Smooth muscle cell (in vitro differentiated cells): ENCODE measurements at regions not wholly inside any gene's neighbourhood (a gene's known extent, or its start where the extent isn't known, plus 50 kb on each side); places are given as distances from the start of the nearest gene placed in this dataset.

Experiments used
- DNase-seq: peaks from one replicate; lab custom pipeline; 2025; ENCODE audit not compliant: unreplicated experiment; lab: John Stamatoyannopoulos, UW
- H2AFZ ChIP-seq: fragments of 200-600 bp; sonication (generic); 2 replicates; pipeline ENCODE4 v1.6.0; 2016; ENCODE audit warnings: antibody characterized with exemption, low read depth, mild to moderate bottlenecking
- H3F3A ChIP-seq: fragments of 200-600 bp; sonication (generic); 2 replicates; pipeline ENCODE4 v1.6.0; 2017; ENCODE audit warnings: antibody characterized with exemption, low read depth
- H3K27ac ChIP-seq: fragments of 200-600 bp; sonication (generic); 2 replicates; pipeline ENCODE4 v1.5.1; 2016; ENCODE audit warnings: low read depth, mild to moderate bottlenecking
- H3K27me3 ChIP-seq: fragments of 200-600 bp; sonication (generic); 2 replicates; pipeline ENCODE4 v1.6.1; 2016; ENCODE audit warnings: low read depth, mild to moderate bottlenecking
- H3K36me3 ChIP-seq: fragments of 200-600 bp; sonication (generic); 2 replicates; pipeline ENCODE4 v1.5.1; 2016; ENCODE audit warnings: low read depth
- H3K4me1 ChIP-seq: fragments of 200-600 bp; sonication (generic); 2 replicates; pipeline ENCODE4 v1.5.1; 2016; ENCODE audit warnings: low read depth
- H3K4me2 ChIP-seq: fragments of 200-600 bp; sonication (generic); 2 replicates; pipeline ENCODE4 v1.6.0; 2016; ENCODE audit warnings: mild to moderate bottlenecking
- H3K4me3 ChIP-seq: fragments of 200-600 bp; sonication (generic); 2 replicates; pipeline ENCODE4 v1.5.1; 2016; ENCODE audit warnings: mild to moderate bottlenecking
- H3K79me2 ChIP-seq: fragments of 200-600 bp; sonication (generic); 2 replicates; pipeline ENCODE4 v1.6.0; 2016; ENCODE audit warnings: low read depth, mild to moderate bottlenecking
- H3K9ac ChIP-seq: fragments of 200-600 bp; sonication (generic); 2 replicates; pipeline ENCODE4 v1.6.0; 2016; ENCODE audit warnings: low read depth
- H3K9me3 ChIP-seq: fragments of 200-600 bp; sonication (generic); replicated peaks from 2 replicates; pipeline ENCODE4 v1.5.1; 2016; ENCODE audit warnings: low read depth
- H4K20me1 ChIP-seq: fragments of 200-600 bp; sonication (generic); 2 replicates; pipeline ENCODE4 v1.6.0; 2016; ENCODE audit warnings: low read depth
- WGBS: methylation state at CpG from one replicate; pipeline ENCODE4 v1.1.7; 2016; ENCODE audit warnings: low lambda C conversion rate; 5-methylcytosine and 5-hydroxymethylcytosine counted together
- TF ChIP-seq, protein P1 (sequence below): fragments of 200-600 bp; sonication (generic); IDR thresholded peaks from 2 replicates; pipeline ENCODE4 v1.5.1; 2017; ENCODE audit warnings: borderline replicate concordance, mild to moderate bottlenecking, antibody characterized with exemption; ENCODE audit not compliant: insufficient read depth, poor library complexity, severe bottlenecking

DNA sequence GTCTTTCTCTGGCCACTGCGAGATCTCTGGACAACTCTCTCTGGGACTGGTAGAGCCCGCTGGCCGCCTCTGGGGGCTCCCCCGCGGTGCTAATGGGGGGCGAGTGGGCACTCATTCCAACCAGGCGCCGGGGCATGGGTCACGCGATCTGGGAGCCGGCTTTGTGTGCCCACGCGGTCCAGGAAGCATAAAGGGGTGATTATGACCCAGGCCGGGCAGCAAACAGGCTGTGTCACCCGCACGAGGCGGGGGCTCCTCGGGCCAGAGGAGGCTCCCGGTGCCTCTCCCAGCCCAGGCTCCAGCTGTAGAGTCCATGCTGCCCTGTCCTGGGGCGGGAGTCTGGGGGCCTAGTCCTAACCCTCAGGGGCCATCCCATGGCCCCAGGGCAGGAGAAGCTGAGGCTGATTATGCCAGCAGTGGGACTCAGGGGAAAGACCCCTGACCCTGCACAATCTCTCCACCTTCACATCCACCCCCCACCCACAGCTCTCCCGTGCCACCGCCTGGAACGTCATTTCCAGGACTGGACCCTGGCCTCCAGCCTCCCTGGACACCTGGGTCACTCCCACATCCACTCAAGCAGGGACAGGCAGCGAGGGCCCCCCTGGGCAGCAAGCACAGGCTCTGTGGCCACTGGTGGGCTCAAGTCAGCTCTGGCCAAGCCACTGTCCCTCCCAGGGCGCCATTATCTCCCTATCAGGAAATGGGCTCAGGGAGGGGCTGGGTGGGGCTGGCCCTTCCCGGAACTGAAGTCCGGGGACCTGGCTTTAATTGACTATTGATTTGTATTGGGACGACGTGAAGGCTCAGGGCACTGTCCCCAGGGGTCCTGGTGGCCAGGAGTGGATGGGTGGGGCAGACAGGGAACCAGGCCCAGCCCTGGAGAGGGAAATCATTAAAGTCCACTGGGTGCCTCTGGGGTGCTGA, 50.0 kb downstream of the PTPRS start:
- no peak overlapping the region for H3K9ac ChIP-seq
- WGBS, result 91% methylated on average over 29 of the region's 29 CpGs
- H3K79me2 ChIP-seq, result peaks cover 16% of the 10 kb centered on the region
- no peaks in the 10 kb centered on the region for H3K36me3 ChIP-seq
- TF ChIP-seq, protein P1, sequence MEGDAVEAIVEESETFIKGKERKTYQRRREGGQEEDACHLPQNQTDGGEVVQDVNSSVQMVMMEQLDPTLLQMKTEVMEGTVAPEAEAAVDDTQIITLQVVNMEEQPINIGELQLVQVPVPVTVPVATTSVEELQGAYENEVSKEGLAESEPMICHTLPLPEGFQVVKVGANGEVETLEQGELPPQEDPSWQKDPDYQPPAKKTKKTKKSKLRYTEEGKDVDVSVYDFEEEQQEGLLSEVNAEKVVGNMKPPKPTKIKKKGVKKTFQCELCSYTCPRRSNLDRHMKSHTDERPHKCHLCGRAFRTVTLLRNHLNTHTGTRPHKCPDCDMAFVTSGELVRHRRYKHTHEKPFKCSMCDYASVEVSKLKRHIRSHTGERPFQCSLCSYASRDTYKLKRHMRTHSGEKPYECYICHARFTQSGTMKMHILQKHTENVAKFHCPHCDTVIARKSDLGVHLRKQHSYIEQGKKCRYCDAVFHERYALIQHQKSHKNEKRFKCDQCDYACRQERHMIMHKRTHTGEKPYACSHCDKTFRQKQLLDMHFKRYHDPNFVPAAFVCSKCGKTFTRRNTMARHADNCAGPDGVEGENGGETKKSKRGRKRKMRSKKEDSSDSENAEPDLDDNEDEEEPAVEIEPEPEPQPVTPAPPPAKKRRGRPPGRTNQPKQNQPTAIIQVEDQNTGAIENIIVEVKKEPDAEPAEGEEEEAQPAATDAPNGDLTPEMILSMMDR, result no peak
- H3K4me3 ChIP-seq, result no peak overlapping the region
- H3K4me2 ChIP-seq, result no peak overlapping the region
- peaks cover 87% of the 10 kb centered on the region for H4K20me1 ChIP-seq
- H3K27ac ChIP-seq, result no peak overlapping the region
- H3K9me3 ChIP-seq, result no peaks in the 10 kb centered on the region
- H3F3A ChIP-seq, result no peaks in the 10 kb centered on the region
- no peak for DNase-seq
- no peaks in the 10 kb centered on the region for H3K27me3 ChIP-seq
- H3K4me1 ChIP-seq, result peaks cover 16% of the 10 kb centered on the region
- no peak overlapping the region for H2AFZ ChIP-seq

DNA sequence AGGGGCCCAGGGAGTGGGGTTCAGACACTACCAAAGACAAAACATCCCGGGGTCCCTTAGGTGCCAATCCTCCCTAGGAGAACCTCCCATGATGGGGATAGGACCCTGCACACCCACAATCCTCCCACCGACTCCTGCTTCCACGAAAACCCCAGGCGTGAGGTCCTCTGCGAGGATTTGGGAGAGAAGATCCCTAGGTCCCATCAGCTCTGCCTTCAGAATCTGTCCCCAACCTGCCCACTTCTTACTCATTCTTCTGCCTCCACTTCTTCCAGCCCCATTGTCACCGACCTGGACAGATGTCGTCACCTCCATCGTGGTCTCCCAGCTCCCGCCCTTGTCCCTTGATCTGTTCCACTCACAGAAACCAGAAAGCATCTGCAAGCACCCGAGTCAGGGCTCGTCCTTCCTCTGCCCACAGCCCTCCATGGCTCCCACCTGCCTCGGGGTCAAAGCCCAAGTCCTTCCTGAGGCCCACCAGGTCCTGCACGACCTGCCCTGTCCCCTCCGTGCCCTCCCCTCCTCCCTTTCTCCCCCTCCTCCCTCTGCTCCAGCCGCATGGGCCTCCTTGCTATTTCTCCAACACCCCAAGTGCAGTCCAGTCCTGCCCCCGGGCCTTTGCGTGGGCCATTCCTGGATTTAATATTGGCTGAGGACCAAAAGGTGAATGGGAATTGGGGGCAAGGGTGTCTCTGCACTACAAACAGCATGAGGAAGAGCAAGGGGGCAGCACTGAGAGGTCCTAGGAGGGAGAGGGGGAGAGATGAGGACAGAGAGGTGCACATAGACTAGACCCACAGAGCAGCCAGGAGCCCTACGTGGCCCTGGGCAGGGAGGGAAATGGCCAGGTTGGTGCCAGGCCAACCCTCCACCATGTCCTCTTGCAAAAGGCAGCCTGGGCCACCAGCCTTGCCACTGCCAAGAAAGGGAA, 51.3 kb downstream of the PTPRS start:
- Histone ChIP-seq H3K27ac (no peak overlapping the region), H3K4me2 (no peak overlapping the region), H4K20me1 (peaks cover 78% of the 10 kb centered on the region), H3K9me3 (no peaks in the 10 kb centered on the region), H3K27me3 (no peaks in the 10 kb centered on the region), H3K4me1 (peaks cover 16% of the 10 kb centered on the region), H3K9ac (no peak overlapping the region), H3F3A (no peaks in the 10 kb centered on the region), H3K4me3 (no peak overlapping the region), H3K36me3 (no peaks in the 10 kb centered on the region), H3K79me2 (peaks cover 16% of the 10 kb centered on the region), H2AFZ (no peak overlapping the region)
- 87% methylated on average over 18 of the region's 18 CpGs for WGBS
- no peak for DNase-seq
- TF ChIP-seq, protein P1, result no peak

DNA sequence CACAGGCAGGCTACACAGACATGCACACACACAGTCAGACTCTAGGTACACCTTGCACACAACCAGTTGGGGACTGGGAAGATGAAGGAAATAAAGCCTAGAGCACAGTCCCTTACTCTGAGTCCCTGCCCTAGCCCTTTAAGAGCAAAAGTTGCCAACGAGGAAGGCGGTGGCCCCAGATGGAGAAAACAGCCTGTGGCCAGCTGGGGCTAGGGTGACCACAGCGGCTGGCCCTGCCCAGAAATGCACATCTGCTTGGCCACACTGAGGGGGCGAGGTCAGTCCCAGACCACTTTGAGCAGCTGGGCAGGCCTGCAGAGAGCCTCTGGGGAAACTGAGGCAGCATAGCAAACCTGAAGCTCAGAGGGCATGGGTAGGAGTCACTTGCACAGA, 52.3 kb downstream of the PTPRS start:
- no peak for DNase-seq
- H3K4me2 ChIP-seq, result no peak overlapping the region

More for the DNA sequence above, 52.3 kb downstream of the PTPRS start:
- TF ChIP-seq, protein P1, result no peak
- 88% methylated on average over 4 of the region's 4 CpGs for WGBS
- H3K9ac ChIP-seq, result no peak overlapping the region
- no peaks in the 10 kb centered on the region for H3F3A ChIP-seq
- H3K4me1 ChIP-seq, result peaks cover 16% of the 10 kb centered on the region
- no peaks in the 10 kb centered on the region for H3K27me3 ChIP-seq
- peaks cover 16% of the 10 kb centered on the region for H3K79me2 ChIP-seq
- no peak overlapping the region for H3K4me3 ChIP-seq
- H2AFZ ChIP-seq, result no peak overlapping the region
- no peaks in the 10 kb centered on the region for H3K36me3 ChIP-seq
- no peaks in the 10 kb centered on the region for H3K9me3 ChIP-seq
- no peak overlapping the region for H3K27ac ChIP-seq
- H4K20me1 ChIP-seq, result peaks cover 73% of the 10 kb centered on the region
